ENCODE measurements at regions not wholly inside any gene's neighbourhood (a gene's known extent, or its start where the extent isn't known, plus 50 kb on each side); places are given as distances from the start of the nearest gene placed in this dataset.

DNA sequence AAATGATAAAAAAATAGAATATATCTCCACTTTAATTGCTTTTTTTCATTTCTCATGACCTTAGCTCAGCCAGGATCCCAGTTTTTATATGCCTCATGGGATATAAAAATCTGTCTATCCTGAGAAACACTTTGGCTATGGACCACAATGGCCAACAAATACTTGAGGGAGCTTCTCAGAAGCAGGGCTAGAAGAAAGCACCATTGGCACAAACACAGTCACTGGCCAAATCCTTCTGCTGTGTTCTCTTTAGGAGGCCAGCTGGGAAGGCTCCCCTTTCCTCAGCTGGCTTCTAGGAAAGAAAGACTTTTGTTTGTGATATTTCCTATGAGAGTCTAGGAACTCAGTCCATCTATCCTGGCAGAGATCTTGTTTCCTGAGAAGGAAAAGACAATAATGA lies 856.2 kb upstream of the GHITM start:
- Histone ChIP-seq H4K20me1 (ENCODE audit: insufficient read depth) (no peaks in the 10 kb centered on the region), H3K36me3 (ENCODE audit: insufficient read depth) (no peaks in the 10 kb centered on the region), H2AFZ (ENCODE audit: low read depth) (no peak overlapping the region), H3K4me1 (ENCODE audit: low read depth, poor library complexity, severe bottlenecking) (no peaks in the 10 kb centered on the region), H3K4me2 (no peak overlapping the region), H3K27me3 (ENCODE audit: insufficient read depth, low read depth) (no peaks in the 10 kb centered on the region), H3K79me2 (ENCODE audit: insufficient read depth, low read depth) (no peaks in the 10 kb centered on the region), H3K9ac (no peak overlapping the region), H3K4me3 (IDR thresholded peaks at IDR 0.05; ENCODE audit: insufficient read depth, low read depth, low read length) (no peak overlapping the region), H3K27ac (no peak overlapping the region)
- TF ChIP-seq CTCF (conservative IDR thresholded peaks at IDR 0.05; ENCODE audit: low read depth, low read length): no peak

DNA sequence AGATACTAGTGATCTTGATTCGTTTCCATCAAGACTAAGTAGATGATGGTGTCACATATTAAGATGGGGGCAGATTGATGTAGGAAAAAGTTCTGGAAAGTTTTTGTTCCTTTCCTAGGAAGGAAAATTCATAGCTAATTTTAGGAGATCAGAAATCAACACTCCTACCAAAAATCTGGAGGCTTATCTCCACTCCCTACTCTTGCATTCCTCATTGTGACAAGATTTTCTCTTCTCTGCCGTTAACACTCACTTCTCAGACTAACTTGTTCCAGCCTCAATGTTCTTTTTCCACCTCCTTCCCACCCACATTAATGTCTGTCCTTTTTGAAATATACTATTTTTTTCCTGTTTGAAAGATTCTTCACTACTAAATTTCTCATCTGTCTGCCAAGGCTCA lies 851.9 kb upstream of the GHITM start:
- H2AFZ ChIP-seq (ENCODE audit: low read depth): no peak overlapping the region
- no peak overlapping the region for H3K4me3 ChIP-seq (IDR thresholded peaks at IDR 0.05; ENCODE audit: insufficient read depth, low read depth, low read length)
- no peak for TF ChIP-seq CTCF (conservative IDR thresholded peaks at IDR 0.05; ENCODE audit: low read depth, low read length)
- no peaks in the 10 kb centered on the region for H3K4me1 ChIP-seq (ENCODE audit: low read depth, poor library complexity, severe bottlenecking)
- H3K79me2 ChIP-seq (ENCODE audit: insufficient read depth, low read depth): no peaks in the 10 kb centered on the region
- H3K4me2 ChIP-seq: no peak overlapping the region
- H3K27me3 ChIP-seq (ENCODE audit: insufficient read depth, low read depth): no peaks in the 10 kb centered on the region
- H3K27ac ChIP-seq: no peak overlapping the region
- no peak overlapping the region for H3K9ac ChIP-seq
- H4K20me1 ChIP-seq (ENCODE audit: insufficient read depth): no peaks in the 10 kb centered on the region
- H3K36me3 ChIP-seq (ENCODE audit: insufficient read depth): no peaks in the 10 kb centered on the region

DNA sequence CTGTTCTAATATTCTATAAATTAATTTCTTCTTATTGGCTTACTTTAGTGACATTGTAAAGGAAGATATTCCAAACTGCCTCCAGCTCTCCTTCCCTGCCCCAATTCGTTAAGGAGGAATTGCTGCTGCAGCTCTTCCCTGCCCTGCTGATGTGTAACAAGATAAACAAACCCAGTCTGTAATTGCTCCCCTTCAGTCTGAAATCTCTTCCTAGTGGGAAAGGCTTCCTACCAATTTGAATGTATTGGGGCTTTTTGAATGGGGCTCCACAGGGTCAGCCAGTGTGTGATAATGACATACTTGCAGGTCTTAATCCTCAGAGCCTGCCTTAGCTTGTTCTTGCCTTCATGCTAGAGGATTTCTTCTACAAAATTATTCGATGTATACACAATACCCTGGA lies 849.9 kb upstream of the GHITM start:
- no peak overlapping the region for H3K27ac ChIP-seq
- no peak overlapping the region for H3K4me2 ChIP-seq
- H3K9ac ChIP-seq: no peak overlapping the region
- no peaks in the 10 kb centered on the region for H3K27me3 ChIP-seq (ENCODE audit: insufficient read depth, low read depth)
- no peaks in the 10 kb centered on the region for H4K20me1 ChIP-seq (ENCODE audit: insufficient read depth)
- H3K79me2 ChIP-seq (ENCODE audit: insufficient read depth, low read depth): no peaks in the 10 kb centered on the region
- H3K4me1 ChIP-seq (ENCODE audit: low read depth, poor library complexity, severe bottlenecking): no peaks in the 10 kb centered on the region
- no peak overlapping the region for H2AFZ ChIP-seq (ENCODE audit: low read depth)
- no peak overlapping the region for H3K4me3 ChIP-seq (IDR thresholded peaks at IDR 0.05; ENCODE audit: insufficient read depth, low read depth, low read length)
- TF ChIP-seq CTCF (conservative IDR thresholded peaks at IDR 0.05; ENCODE audit: low read depth, low read length): no peak
- no peaks in the 10 kb centered on the region for H3K36me3 ChIP-seq (ENCODE audit: insufficient read depth)

DNA sequence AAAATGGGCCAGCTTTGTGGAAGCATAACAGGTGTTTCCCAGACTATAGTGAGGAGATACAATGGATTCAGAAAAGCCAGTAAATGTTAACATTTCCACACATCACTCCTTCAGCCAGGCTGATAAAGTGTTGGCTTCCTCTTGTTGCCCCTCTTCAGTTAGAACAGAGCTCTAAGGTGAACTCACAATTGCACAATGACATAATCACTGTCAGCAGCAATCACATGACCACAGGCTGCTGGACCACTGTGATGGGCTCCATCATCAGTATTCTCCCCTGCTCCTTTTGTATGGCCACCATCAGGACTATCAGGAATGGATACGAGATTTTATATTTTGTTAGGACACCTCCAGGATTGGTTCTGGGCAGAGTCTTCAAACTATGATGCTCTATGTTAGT lies 849.4 kb upstream of the GHITM start:
- Histone ChIP-seq H3K36me3 (ENCODE audit: insufficient read depth) (no peaks in the 10 kb centered on the region), H3K4me1 (ENCODE audit: low read depth, poor library complexity, severe bottlenecking) (no peaks in the 10 kb centered on the region), H3K9ac (no peak overlapping the region), H3K4me3 (IDR thresholded peaks at IDR 0.05; ENCODE audit: insufficient read depth, low read depth, low read length) (no peak overlapping the region), H3K79me2 (ENCODE audit: insufficient read depth, low read depth) (no peaks in the 10 kb centered on the region), H3K27me3 (ENCODE audit: insufficient read depth, low read depth) (no peaks in the 10 kb centered on the region), H3K4me2 (no peak overlapping the region), H4K20me1 (ENCODE audit: insufficient read depth) (no peaks in the 10 kb centered on the region), H3K27ac (no peak overlapping the region), H2AFZ (ENCODE audit: low read depth) (no peak overlapping the region)
- TF ChIP-seq CTCF (conservative IDR thresholded peaks at IDR 0.05; ENCODE audit: low read depth, low read length): no peak

DNA sequence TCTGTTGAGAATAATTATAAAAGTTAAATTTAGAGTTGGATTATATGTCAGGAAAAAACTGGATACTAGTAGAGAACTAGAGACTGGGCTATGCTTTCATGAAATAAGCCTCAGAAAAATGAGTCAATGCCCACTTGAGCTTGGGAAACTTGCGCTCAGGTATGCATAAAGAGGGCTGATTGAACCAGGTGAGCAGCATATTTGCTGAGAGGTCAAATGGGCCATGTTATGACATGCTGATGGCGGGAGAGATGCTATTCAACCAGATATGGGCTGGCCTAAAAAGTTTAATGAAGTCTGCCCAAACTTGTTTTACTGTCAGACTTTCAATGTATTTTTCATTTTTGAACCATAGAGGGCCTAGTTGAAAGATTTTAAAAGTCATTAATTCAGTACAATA lies 837.6 kb upstream of the GHITM start:
- no peak overlapping the region for H3K27ac ChIP-seq
- TF ChIP-seq CTCF (conservative IDR thresholded peaks at IDR 0.05; ENCODE audit: low read depth, low read length): no peak
- H3K4me2 ChIP-seq: no peak overlapping the region
- no peaks in the 10 kb centered on the region for H4K20me1 ChIP-seq (ENCODE audit: insufficient read depth)
- H3K27me3 ChIP-seq (ENCODE audit: insufficient read depth, low read depth): no peaks in the 10 kb centered on the region
- no peak overlapping the region for H3K9ac ChIP-seq
- H3K4me1 ChIP-seq (ENCODE audit: low read depth, poor library complexity, severe bottlenecking): no peaks in the 10 kb centered on the region
- H3K4me3 ChIP-seq (IDR thresholded peaks at IDR 0.05; ENCODE audit: insufficient read depth, low read depth, low read length): no peak overlapping the region
- no peak overlapping the region for H2AFZ ChIP-seq (ENCODE audit: low read depth)
- no peaks in the 10 kb centered on the region for H3K79me2 ChIP-seq (ENCODE audit: insufficient read depth, low read depth)
- H3K36me3 ChIP-seq (ENCODE audit: insufficient read depth): no peaks in the 10 kb centered on the region

Measured in KMS-11 (cell line).